GM18520 (cell line): ENCODE measurements at regions not wholly inside any gene's neighbourhood (a gene's known extent, or its start where the extent isn't known, plus 50 kb on each side); places are given as distances from the start of the nearest gene placed in this dataset.
"Not testable (repeated sequence)": the region's sequence is repeated elsewhere in the genome, so short reads cannot be mapped to it uniquely, and the experiment has no call there.

Source experiments
- ATAC-seq: cut with Tn5 transposase; IDR thresholded peaks from one replicate; pipeline ENCODE4 v1.9.1; 2021; ENCODE audit not compliant: unreplicated experiment

DNA sequence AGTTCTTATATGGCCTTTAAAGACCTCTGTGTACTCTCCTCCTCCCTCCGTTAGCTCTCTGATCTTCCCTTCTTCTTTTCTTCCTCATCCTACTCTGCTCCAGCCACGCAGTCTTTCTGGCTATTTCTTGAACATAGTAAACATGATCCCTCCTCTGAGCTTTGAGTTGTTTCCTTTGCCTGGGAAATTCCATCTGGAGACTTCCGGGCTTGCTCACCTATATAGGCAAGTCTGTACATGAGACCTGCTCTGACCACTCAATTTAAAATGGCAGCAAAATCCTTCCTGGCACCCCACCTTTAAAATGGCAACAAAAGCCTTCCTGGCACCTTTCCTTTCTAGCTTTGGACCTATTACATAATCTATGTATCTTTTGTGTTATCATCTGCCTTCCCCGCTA lies 517.6 kb downstream of the TTLL7 start:
- not testable (repeated sequence) for ATAC-seq

DNA sequence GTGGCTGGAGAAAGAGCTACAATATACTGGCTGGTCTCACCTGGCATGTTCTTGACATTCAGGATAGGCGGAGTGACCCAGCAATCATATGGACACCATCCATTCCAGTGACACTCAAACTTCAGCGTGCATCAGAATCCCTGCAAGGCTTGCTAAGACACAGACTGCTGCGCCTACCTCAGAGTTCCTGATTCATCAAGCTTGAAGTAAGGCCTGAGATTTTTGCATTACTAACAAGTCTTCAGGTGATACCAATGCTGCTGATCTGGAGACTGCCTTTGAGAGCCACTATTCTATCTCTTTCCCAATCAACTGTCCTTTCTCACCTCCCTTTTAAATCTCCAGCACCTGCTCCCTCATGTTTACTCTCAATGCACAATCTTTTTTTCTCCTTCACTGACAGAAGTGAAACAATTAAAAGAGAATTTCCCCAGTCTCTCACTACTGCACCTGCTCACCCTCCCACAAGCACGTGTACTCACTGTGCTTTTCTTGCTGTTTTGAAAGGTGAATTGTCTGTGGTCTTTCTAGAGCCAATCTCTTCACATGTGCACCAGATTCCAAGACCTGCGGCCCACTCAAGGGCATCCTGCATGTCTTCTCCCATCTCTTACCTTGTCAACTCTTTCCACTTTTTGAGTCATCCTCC lies 519.2 kb downstream of the TTLL7 start:
- ATAC-seq, result peak; percentile 53

GRCh38 chr1:83478127-83478526 lies 520.8 kb downstream of the TTLL7 start:
- ATAC-seq, result not testable (repeated sequence)

- peak; percentile 77 for ATAC-seq
Measured at GRCh38 chr1:83476518-83476917, 522.4 kb downstream of the TTLL7 start.

DNA sequence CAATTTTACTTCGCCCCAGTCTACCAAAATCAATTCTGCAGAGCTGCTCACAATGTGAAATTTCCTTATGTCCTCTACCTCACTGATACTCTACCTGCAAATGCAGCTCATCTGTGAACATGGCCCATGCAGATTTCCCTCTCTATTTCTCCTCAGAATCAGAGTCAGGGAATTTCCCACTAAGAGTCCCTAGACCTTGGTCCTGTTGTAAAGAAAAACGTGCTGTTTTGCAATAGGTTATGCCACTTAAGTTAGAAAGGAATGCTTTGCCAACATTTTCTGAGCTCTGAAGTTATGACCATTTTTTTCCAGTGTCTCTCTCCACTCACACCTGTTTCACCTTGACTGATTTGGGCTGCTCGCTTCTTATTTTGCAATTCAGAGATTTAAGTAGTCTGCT lies 524.0 kb downstream of the TTLL7 start:
- ATAC-seq, result not testable (repeated sequence)

GRCh38 chr1:83473986-83474385 lies 524.9 kb downstream of the TTLL7 start:
- ATAC-seq, result not testable (repeated sequence)

DNA sequence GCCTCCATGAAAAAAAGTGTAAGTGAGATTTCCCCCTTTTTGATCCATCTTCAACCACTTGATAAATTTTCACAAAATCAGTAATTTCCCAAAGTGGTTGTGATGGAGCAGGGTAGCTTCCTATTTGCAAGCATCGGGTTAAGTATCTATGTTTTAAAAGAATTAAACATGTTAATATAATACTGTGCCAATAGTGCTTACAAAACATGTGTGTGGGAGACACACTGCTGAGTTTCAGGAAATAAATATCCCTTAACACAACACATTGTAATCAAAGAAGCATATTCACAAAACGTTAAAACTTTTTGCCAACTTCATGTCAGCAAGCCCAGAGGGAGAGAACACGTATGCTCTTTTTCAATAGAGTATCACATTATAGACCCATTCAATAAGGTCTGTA lies 526.9 kb downstream of the TTLL7 start:
- ATAC-seq, result not testable (repeated sequence)

DNA sequence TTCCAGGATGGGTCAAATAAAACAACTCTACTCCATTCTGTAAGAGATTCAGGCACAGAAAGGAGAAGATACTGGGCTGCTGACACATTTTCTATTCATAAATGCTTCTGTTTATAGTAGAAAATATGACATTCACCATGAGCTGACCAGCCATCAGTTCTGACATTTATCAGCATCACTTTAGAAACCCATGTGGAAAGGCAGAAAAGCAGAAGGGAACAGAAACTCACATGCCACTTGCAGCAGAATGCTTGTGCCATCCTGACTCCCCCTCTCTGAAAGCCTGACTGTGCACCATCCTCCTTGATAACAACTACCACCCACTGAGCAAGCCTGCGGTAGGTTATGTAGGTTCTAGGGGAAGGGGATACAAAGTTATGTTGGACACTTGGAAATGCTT lies 527.7 kb downstream of the TTLL7 start:
- ATAC-seq, result not testable (repeated sequence)

- ATAC-seq, result not testable (repeated sequence)
Measured at GRCh38 chr1:83468336-83468735, 530.6 kb downstream of the TTLL7 start.

- ATAC-seq, result not testable (repeated sequence)
Measured at GRCh38 chr1:83457735-83458248, 541.1 kb downstream of the TTLL7 start.

GRCh38 chr1:83457281-83457680 lies 541.7 kb downstream of the TTLL7 start:
- not testable (repeated sequence) for ATAC-seq

DNA sequence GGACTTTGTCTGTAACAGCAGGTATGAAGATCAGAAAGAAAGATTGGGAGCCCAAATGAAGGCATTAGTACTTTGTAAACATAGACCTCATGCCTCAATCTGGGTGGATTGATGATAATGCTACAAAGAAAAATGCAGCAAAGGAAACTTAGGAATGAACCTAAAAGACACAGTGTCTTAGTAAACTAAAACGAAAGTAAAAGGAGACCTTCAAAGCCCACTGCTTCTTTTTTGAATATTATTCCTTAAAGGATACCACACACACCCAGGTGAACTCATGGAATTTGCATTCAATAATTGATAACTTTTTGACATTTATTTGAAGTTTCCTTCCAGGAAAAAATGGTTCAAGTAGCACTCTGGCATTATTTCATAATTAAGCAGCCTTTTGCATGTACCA lies 543.2 kb downstream of the TTLL7 start:
- not testable (repeated sequence) for ATAC-seq

DNA sequence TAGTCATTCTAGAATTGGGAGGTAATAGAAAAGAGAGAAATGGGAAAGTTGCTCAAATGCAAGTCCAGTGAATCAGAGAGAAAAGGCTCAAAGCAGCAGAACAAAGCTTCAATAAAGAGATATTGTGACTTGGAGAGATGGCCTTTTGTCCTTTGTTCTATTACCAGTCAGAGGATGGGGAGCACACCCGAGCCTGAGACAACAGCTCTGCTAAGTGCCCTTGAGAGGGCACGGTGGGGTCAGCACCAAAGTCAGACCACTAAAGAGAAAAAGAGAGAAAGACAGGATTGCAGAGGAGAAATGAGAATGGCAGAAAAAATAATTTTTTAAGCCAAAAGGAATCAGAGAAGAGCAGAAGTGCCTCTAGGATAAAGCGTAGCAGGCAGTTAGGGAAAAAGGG lies 553.1 kb downstream of the TTLL7 start:
- not testable (repeated sequence) for ATAC-seq

GRCh38 chr1:83442412-83442811 lies 556.5 kb downstream of the TTLL7 start:
- ATAC-seq, result not testable (repeated sequence)

- ATAC-seq, result not testable (repeated sequence)
Measured at GRCh38 chr1:83440586-83440985, 558.3 kb downstream of the TTLL7 start.

DNA sequence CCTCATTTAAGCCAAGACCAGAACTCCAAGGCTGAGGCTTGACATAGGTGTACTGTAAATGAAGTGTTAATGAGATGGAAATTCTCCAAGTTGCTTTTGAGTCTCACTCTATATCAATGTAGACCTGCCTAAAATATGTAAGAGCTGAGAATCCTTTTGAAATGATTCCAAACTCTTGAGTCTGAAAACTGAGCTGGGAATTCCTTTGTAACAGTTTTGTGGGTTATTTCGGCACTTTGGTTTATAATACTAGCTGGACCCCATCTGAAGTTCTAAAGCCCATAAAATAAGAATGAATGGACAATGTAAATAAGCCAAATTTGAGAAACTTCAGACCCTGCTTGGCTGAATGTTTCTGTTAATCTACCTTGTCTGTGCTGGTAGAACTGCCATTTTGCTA lies 558.9 kb downstream of the TTLL7 start:
- not testable (repeated sequence) for ATAC-seq

GRCh38 chr1:83438316-83438715 lies 560.6 kb downstream of the TTLL7 start:
- not testable (repeated sequence) for ATAC-seq

DNA sequence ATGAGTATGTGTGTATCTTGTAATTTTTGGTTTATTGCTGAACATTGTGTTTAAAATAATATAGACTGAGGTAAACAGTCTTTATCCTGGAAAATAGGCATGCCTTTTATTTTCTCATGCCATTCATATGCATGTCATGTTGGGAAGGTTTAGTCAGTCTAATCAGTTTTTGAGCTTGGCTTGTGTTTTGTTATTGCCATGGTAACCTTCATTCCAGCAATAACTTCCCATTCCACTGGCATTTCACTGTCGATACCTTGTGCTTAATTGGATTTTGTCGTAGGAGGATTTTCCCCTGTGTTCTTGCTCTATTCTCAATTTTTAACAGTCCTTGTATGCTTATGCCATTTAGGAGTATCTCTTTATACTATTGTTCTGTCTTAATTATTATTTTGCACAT lies 563.6 kb downstream of the TTLL7 start:
- ATAC-seq, result not testable (repeated sequence)

DNA sequence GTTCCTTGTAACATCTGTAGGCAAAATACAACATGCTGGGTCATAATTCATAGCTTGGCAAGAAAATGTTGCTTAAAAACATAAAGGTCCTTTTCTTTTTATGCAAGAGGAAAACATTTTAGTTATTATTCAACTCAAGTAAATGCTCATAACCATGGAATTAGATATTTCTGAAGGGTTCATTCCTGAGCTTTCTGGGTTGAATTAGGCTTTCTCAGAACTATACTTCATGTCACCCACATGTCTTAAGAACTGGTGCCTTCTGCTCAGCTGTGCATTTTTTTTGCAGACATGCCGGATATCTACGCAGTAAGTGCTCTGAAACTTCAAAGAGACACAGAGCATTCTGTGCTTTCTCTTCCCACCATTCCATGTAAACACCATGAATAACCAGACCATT lies 571.4 kb downstream of the TTLL7 start:
- not testable (repeated sequence) for ATAC-seq

DNA sequence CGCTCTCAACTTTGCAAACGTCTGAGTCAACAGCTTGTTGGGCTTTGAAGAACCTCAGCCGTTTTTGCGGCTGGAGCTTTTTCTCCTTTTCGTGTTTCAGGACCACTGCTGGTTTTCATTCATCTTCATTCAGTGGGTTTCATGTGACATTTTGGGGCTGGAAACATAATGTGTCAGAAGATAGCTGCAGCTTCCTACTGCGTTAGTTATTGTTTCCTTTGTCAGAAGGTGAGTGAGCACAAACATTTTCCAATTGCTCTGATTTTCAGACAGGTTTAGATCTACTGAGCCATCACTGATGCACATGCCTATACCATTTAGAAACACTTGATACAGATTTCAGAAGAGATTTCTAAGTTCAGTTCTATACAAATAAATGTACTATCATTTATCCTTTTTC lies 575.5 kb downstream of the TTLL7 start:
- ATAC-seq, result not testable (repeated sequence)

GRCh38 chr1:83418558-83418957 lies 580.4 kb downstream of the TTLL7 start:
- no peak for ATAC-seq

DNA sequence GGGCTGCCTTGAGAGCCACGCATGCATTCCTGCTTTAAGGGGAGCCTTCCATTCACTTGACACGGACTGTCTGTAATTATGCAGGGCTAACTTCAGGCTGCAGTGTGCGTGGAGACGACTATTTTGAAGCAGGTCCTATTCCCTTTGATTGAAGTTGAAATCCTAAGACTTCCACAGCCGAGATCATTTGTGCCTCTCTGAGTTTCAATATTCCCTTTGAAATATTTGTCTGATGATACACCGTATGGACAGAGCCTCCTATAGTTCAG lies 585.2 kb downstream of the TTLL7 start:
- ATAC-seq, result not testable (repeated sequence)
